Uterus (tissue), 2 donors: ENCODE measurements at regions not wholly inside any gene's neighbourhood (a gene's known extent, or its start where the extent isn't known, plus 50 kb on each side); places are given as distances from the start of the nearest gene placed in this dataset.

Source experiments
- CTCF ChIP-seq, 4 experiments: fragments of 200-600 bp in 2 of 4; fragments of 450-650 bp in 2 of 4; sonication (generic) in 2 of 4; IDR thresholded peaks; one replicate each; pipeline ENCODE4 v1.5.1; 2016 to 2019; ENCODE audit warnings: antibody characterized with exemption in 4 of 4, mild to moderate bottlenecking in 2 of 4, moderate library complexity in 1 of 4
- POLR2A ChIP-seq, 2 donors: fragments of 450-650 bp; IDR thresholded peaks; one replicate each; pipeline ENCODE4 v1.6.1; 2016; ENCODE audit warnings: antibody characterized with exemption in 2 of 2, mild to moderate bottlenecking in 1 of 2, moderate library complexity in 1 of 2

- TF ChIP-seq POLR2A (IDR thresholded peaks at IDR 0.05) (no peak), CTCF (IDR thresholded peaks at IDR 0.05) (no peak)
Measured at GRCh38 chr9:73579823-73580222, 428.2 kb downstream of the ANXA1 start.
